ENCODE measurements at regions not wholly inside any gene's neighbourhood (a gene's known extent, or its start where the extent isn't known, plus 50 kb on each side); places are given as distances from the start of the nearest gene placed in this dataset.
"Not testable (repeated sequence)": the region's sequence is repeated elsewhere in the genome, so short reads cannot be mapped to it uniquely, and the experiment has no call there.

DNA sequence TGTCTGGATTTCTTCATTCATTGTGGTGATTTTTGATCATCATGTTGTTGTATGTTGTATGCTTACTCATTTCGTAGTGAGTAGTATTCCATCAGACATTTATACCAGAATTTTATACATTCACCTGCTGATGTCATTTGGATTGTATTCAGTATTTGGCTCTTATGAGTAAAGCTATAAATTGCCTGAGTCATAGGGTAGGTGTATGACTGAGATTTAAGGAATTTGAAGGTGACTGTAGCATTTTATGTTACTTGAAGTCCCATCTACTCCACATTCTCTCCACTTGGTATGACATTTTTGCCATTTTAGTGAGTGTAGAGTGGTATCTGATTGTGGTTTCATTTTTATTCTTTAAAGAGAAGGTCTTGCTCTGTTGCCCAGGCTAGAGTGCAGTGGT, 548.2 kb downstream of the TBC1D22A start:
- no peak for DNase-seq

DNA sequence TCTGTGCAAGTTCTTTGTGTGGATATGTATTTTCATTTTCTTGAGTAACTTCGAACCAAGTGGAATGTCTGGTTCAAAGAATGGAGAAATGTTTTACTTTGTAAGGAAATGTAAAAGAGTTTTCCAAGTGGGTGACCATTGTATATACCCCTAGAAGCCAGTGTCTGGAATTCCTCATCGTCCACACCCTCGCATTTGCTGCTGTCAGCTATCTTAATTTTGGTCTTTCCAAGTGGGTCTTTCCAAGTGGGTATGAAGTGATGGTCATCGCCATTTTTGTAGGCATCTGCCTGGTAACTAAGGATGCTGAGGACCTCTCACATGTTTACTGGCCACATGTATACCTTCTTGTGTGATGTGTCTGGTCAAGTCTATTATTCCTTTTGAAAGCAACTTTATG, 547.5 kb downstream of the TBC1D22A start:
- DNase-seq = no peak

DNA sequence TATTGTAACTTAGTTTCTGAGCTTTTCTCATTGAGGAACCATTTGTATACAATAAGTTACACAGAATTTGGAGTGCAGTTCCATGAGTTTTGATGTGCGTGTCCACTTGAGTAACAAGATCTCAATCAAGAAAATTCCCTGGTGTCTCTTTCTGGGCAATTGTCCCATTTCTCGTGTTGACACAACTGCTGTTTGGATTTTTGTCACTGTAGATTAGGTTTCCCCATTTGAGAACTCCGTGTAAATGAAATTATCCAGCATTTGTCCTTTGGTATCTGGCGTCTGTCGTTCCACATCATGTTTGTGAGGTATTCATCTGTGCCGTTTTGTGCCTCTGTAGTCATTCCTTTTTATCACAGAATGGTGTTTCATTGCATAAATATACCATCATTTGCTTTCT, 547.0 kb downstream of the TBC1D22A start:
- no peak for DNase-seq

DNA sequence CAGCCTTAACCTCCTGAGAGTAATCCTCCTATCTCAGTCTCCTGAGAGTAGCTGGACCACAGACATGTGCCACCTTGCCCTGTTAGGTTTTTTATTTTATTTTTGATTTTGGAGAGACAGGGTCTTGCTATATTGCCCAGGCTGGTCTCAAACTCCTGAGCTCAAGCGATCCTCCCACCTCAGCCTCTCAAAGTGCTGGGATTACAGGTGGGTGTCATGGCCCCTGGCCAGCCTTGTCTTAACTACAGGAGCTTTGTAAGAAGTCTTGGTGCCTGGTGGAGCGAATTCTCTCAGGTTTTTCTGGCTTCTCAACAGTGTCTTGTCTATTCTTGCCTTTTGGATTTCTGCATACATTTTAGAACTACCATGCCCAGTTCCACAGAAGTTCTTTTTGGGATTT, 546.4 kb downstream of the TBC1D22A start:
- DNase-seq = no peak

DNA sequence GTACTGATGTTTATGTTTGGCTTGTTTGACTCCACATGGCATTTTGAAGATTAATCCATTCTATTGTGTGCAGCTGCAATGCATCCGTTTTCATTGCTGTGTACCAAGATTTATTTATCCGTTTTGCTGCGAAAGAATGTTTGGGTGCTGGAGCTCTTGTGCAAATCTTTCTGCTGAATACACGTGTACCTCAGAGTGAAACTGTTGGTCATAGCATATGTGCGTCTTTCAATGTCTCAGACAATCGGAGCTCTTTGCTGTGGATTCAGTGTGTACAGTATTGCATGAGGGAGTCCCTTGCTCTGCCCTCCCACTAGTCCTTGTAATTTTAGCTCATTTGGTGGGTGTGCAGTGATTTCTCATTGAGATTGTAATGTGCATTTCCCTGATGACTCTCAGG, 545.4 kb downstream of the TBC1D22A start:
- no peak for DNase-seq

DNA sequence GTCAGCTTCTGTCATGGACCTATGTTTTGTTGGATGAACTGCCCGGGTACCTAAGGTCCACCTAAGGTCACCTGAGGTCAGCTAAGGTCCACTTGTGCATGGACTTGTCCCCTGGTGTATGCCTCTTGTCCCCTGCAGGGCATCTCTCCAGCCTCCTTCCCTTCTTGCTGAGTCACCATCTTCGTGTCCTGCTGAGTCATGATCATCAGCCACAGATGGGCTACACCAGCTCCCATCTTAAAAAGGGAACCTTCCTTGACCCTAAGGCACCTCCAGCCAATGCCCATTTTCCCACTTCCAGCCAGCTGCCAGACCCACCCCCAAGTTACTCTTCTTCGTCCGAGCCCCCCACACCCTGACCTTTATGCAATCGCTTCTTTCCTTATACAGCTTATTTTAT, 544.9 kb downstream of the TBC1D22A start:
- DNase-seq = no peak

DNA sequence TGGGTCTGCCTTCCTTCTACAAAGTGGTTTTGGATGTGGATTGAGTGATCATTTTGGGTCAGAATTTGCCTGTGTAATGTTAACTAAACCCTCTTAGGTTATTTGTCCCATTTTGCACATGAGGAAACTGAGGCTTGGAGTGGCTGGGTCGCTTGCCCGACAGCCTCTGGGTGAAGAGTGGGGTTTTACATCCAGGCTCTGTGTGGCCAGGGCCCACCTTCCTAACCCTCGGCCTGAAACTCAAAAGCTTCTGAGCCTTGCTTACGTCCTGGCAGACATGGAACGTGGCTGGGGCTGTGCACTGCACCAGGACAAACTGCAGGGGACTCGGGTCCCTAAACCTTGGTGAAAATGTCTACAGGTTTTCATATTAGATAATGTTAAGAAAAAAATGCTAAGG, 542.4 kb downstream of the TBC1D22A start:
- DNase-seq = no peak

DNA sequence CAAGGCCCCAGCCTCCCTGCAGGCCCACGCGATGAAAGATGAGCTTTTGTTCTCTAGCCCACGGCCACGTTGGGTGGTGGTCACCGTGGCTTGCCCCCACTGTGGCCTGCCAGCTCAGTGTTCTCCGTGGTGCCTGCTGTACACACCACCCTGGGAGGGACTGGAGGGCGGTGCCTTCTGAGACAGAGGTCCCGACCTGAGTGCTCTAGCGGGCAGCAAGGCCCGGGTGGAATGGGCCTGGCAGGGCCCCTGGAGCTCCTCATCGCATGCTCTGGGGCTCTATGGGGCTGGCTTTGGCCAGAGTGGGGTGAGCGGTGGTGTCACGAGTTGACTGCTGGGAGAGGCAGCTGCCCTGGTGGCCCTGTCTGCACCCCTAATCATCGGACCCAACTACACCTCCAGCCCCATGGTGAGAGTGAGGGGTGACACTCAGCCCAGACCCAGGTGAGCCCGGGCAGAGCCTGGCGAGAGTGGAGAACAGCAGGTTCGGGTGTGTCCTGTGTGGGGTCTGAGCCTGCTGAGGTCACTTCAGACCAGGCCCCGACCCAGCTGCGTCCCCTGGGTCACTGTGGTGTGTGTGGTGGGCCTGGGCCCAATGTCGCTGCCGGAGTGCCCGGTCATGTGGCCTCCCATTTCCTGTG, 541.9 kb downstream of the TBC1D22A start:
- no peak for DNase-seq

DNA sequence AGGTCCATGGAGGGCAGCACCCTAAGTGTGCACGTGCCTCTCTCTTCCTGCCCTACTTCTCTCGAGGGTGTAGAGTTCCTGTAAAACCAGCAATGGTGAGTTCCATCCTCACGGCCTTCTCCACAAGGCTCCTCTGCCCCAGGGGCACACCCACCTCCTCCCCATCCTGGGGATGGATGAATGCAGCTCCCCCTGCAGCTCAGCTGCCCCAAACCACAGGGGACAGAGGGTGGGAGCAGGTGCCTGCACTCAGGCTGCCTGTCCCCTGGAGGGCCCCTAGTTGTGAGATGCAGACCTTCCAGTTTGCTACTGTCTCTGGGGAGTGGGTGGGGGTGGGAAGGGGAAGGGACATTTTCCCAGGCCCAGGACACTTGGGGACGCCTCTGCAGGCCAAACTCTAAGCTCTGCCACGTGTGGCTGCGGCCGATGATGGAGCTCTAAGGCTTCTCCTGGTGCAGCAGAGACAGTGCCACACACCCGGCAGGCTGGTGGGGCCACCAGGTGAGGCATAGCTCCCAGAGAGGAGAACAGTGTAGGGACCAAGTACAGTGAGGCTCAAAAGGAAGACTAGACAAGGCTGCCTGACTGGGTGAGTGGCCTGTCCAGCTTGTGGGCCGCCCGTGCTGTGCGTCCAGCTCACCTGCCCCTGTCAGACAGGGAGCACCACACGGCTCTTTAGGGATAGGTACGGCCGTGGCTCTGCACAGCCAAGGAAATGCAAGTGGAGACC, 540.9 kb downstream of the TBC1D22A start:
- no peak for DNase-seq

DNA sequence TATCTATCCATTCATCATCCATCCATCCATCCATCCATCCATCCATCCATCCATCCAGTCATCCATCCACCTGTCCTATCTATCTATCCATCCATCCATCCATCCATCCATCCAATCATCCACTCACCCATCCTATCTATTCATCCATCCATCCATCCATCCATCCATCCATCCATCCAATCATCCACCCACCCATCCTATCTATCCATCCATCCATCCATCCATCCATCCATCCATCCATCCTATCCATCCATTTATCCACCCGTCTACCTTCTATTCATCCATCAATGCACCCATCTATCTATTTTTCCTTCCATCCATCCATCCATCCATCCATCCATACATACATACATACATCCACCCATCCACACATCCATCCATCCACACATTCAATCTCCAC, 540.1 kb downstream of the TBC1D22A start:
- DNase-seq = not testable (repeated sequence)

DNA sequence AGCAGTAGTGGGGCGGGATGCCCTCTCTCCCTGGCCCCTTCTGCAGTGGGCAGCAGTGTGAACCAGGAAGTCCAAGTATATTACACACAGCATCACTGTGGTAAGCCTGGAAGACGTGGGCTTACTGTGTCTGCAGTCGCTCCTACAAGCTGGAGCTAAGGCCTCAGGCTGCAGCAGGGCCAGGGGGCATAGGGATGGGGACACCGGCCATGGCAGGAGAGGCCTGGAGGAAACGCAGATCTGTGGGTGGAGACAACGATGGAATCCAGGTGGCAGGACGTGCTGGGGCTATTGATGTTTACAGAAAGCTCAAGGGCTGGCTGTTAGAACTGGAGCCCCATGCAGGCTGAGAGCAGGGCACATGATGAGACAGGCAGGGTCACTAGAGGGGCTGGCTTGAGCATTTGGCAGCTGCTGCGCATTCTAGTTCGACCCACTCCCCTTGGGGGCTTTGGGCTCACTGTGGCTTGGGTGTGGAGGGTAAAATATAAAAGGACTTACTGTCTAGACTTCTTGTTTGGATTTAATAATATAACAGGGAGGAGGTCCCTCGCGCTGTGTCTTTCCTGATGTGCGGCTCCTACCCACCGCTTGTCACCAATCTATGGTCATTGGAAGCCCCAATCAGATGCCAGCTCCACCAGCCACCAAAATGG, 539.5 kb downstream of the TBC1D22A start:
- no peak for DNase-seq

DNA sequence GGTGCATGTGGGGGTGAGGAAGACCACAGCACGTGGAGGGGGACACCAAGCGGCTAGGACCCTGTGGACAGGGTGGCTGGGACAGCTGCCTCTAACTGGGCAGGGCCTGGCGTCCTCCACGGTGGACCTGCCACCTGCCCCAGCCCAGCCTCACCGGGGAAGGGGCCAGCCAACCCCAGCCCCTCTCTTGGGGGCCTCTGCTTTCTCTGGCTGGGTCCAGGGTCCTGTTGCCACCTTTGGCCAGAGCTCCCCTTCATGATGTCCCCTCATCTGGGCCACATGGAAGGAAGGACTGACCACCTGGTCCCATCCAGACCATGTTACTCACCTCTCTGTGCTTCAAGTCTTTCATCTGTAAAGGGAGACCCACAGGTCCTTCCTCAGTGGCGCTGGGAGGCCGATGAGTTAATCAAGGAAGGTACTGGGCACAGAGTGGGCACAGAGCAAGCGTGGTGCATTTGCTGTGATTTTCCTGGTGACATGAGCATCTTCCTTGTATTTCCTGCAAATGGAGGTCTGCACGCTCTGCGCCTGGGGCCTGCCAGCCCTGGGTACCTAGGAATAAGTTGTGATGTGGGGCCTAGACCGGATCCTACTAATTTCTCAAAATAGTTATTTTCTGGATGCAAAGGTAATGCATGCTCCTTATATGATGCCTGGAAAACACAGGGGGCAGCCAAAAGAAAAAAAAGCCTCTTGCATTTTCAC, 538.4 kb downstream of the TBC1D22A start:
- no peak for DNase-seq

DNA sequence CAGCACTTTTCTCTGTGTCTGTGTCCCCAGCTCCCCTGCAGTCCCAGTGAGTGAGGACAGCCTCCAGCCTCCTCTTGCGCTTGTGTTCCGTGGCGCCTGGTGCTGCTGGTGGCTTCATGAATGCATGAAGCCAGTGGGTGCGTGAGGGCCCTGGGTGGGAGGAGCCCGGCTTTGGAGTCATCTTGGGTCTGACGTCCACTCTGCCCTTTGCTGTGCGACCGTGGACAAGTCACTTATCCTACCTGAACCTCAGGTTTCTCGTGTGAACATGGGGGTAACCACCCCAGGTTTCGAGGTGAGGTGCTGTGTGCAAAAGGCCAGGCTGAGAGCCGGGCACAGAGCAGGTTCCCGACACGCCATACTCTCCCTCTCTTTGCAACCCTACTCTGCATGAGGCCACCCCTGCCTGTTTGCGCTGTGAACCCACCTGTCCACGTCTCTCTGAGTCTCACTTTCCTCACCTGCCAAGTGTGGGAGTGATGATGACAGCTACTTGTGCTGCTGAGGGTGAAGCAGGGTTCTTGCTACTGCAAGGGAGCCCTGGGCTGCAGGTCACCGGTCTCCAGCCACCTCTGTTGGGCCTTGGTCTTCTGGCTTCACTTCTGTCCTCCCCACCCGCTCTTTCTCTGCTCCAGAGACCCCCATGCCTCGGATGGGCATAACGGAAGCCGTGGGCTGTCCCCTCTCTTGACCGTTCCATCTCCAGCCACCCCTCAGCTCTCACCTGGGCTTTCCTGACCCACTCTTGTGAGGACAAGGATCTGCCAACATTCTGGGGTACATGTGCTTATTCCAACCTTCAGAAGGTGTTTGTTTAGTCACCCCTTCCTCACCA, 537.6 kb downstream of the TBC1D22A start:
- DNase-seq = no peak

DNA sequence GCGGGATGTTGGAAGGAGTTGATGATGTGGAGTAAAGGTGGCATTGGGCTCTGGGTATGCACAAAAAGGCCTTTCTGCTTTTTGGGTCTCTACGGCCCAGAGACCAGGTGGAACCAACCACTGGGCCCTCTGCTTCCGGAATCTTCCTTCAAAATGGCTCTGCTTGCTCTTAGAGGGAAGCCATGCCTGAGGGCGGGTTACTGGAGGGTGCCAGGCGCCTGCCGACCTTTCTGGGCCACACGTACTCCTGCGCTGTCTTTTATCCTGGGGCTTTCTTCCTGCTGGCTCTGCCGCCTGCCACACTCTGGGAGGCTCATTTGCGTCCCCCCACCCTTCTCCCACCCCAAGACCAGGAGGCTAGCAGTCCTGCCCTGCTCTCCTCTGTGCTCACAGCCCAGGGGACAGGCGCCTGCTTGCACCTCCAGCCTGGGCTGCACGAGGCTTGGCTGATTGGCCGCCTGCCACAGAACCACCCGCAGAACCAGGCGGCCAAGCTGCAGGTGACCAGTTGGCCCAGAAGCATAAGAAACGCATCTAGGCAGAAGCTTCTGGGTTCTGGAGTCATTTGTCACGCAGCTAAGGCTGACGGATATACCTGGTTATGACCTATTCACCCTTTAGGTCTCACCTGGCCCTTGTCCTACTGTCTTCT, 536.9 kb downstream of the TBC1D22A start:
- no peak for DNase-seq

DNA sequence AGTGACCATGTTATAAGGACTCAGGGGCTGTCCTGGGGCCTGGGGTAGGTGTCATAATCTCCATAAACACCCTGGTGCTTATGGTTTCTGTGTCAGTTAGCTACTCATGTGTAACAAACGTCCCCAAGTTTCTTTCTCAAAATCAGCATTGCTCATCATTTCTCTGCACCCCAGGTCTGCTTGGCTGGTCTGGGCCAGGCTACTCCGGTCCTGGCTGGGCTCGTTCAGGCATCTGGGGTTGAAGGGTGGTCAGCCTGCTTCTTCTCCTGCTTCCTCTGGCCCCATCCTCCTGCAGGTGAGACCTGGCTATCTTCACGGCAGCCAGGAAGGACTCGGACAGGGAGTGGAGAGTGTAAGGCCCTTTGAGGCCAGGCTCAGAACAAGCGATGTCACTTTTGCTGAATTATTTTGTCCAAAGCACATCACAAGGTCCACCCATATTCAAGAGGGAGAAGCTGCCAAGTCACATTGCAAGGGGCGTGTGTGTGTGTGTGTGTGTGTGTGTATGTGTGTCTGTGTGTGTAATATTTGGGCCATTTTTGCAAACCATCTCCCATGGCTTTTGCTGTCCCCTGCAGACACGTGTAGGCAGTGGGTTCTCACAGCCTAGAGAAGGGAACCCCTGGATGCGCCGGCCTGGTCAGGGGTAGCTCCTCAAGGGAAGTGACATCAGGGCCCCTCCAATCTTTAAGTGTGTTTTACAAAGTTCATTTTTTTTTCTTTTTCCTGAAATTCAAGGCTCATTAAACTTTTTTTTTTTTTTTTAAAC, 535.8 kb downstream of the TBC1D22A start:
- no peak for DNase-seq

DNA sequence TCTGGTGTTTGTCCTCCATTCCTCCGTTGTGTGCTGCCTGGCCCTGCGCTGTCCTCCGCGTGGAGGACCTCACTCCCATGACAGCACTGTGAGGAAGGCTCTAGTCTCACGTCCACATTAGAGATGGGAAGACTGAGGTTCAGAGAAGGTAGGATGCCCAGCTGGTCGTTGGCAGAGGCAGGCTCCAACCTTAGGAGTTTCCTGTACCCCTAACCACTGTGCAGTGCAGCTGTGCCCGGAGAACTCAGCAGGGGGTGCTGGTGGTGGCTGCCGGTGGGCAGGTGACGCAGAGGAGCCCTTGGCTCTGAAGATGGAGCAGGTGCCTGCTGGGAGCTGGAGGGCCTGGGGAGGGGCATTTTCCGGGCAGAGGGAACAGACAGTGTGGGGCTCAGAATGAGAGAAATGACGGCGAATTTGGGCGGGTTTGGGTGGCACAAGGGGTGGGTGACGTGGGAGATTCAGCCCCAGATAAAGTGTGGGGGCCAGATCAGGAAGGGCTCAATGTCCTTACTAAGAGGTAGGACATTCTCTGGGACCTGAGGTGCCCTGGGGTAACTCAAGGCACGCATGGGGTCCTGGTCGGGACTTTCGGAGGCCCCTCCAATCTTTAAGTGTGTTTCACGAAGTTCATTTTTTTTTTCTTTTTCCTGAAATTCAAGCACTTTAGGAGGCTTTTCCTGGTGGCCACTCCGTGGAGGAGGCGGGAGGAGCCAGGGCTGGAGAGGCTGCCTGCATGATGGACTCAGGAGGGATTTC, 535.0 kb downstream of the TBC1D22A start:
- no peak for DNase-seq

DNA sequence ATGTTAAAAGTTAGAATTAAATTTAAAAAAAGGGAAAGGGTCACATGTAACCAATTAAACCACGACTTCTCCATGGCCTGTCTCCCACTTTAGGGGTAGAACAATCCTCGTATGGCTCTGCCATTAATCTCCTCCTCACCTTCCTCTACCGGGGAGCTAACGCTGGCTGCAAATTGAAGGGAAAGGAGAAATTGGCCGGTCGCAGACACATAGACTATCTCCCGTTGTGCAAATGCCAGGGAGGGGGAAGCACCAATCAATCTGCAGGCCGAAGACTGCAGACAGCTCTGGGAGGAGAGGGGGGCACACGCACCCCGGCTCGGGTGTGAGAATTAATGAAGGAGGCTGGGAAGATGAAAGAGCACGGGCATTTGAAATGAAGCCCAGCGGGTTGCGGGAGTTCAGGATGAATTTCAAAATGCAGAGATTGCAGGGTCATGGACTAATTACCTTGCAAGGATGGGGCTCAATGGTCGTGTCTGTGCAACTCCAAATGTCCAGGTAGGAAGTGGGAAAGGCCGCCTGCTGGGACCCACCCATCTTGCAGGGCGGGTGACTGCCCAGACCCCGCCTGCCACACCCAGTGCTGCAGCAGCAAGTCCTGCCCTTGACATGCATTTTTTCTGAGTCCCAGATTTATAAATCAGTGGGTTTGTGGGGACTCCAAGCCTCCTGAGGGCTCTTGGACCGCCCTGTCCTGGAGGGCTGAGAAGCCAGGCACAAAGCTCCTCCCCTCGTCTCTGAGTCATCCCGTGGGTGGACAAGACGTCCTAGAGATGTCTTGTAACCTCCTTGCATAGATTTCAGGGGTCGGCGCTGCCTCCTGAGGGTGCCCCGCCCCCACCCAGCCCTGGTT, 534.2 kb downstream of the TBC1D22A start:
- no peak for DNase-seq

DNA sequence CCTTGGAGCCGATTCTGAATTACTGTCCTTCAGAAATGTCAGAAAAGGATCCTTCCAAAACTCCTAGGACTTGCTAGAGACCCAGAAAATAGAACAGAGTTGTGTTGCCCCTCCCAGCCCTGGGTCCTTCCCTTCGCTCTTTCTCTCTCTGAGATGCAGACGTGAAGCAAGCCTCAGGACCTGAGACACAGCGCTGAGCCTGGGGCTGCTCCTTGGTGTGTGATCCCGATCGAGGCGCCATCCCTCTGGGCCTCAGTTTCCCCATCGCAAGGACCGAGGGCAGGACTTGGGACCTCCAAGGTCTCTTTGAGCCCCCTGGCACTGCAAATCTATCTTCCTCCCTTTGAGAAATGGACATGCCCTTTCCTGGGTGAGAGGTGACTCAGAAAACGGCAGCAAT, 533.5 kb downstream of the TBC1D22A start:
- DNase-seq = no peak

DNA sequence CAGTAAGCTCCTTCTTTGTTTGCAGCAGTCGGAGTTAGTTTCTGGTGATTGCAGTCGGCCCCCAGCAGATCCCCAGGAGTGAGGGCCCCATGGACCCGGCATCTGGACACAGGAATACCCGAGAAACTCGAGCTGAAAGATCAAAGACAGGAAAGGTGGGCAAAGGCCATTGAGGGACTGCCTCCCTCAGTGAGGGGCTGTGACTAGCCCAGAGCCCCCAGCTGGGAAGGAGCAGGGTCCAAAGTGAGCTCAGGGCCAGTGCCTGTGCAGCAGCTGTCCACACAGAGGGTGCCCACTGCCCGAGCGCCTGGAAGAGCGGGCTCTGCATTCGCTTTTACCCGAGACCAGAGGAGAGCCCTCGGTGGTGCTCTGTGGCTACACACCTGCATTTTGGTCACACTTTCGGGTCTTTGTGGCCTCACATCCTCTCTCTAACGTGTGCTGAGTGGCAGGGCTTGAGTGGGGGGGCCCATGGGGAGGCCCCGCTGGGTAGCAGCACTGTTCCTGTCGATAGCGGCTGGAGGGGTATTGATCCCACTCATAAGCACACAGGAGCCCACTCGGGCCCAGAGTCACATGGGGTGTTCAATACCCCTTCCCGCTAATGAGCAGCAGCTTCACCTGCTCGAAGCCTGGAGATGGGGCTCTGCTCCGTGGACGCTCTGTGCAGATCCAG, 532.9 kb downstream of the TBC1D22A start:
- no peak for DNase-seq
